ENCODE measurements at regions not wholly inside any gene's neighbourhood (a gene's known extent, or its start where the extent isn't known, plus 50 kb on each side); places are given as distances from the start of the nearest gene placed in this dataset.
"Not testable (repeated sequence)": the region's sequence is repeated elsewhere in the genome, so short reads cannot be mapped to it uniquely, and the experiment has no call there.

DNA sequence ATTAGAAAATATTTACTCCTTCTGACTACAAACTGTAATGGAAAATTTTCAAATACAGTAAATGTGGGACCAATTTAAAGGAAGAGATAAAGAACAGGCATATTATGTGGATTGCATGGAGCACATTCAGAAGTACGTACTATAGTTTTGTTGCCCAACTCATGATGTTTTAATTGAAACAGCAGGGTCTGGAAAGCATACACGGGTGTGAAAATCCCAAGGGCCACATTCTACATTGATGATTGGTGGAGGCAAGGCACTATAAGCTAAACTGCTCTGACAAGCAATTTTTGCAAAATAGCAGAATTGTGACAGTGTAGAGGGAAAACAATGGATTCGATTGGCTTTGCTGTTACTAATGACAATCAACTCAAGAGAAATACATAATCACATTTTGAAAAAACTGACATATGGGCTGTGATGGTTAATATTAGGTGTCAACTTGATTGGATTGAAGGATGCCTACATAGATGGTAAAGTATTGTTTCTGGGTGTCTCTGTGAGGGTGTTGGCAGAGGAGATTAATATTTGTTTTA is 458.6 kb downstream of the PYDC2 start:
- ATAC-seq (ENCODE audit: insufficient read depth, low FRiP score) = no peak
- DNase-seq = no peak
- no peak for TF ChIP-seq CTCF (IDR thresholded peaks at IDR 0.05; ENCODE audit: control extremely low read depth, extremely low read depth)

DNA sequence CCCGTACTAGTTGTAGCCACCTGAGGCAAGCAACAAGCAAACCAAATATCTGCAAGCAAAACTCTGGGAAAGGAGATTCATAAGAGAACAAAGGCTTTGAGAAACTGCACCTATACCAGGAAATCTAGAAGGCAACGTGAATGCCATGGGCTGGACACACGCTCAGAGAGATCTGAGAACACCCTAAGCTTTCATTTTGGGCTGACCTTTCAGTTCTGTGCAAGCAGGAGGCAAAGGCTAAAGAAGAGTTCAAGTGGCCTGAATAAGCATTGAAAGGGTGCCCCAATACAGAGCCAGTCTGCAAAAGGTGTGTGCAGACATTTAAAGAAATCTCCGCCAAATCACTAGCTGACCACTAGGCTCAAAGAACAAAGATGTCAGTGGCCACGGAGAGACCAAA is 461.6 kb downstream of the PYDC2 start:
- Histone ChIP-seq H3K9me3 (ENCODE audit: control insufficient read depth in 4 of 4, insufficient read depth in 3 of 4, low read length in 3 of 4) (no peaks in the 10 kb centered on the region), H3K27me3 (ENCODE audit: control insufficient read depth in 3 of 3, insufficient read depth in 3 of 3, low read length in 2 of 3) (no peaks in the 10 kb centered on the region), H3K36me3 (ENCODE audit: control insufficient read depth in 4 of 4, insufficient read depth in 4 of 4, low read length in 4 of 4) (no peaks in the 10 kb centered on the region), H3K27ac (ENCODE audit: low read depth in 1 of 2, low read length in 1 of 2) (no peak overlapping the region), H3K9ac (ENCODE audit: insufficient read depth in 1 of 2, low read length in 2 of 2) (no peak overlapping the region), H3K4me3 (no peak overlapping the region), H3K4me1 (ENCODE audit: control insufficient read depth in 5 of 5, insufficient read depth in 5 of 5, low read length in 5 of 5) (no peaks in the 10 kb centered on the region)
- WGBS, 2 donors = 80 to 83% methylated on average over 5 of the region's 5 CpGs
- no peak for DNase-seq
- no peak for TF ChIP-seq CTCF (IDR thresholded peaks at IDR 0.05; ENCODE audit: control extremely low read depth, extremely low read depth)
- ATAC-seq (ENCODE audit: insufficient read depth, low FRiP score) = no peak

More for the DNA sequence above, 458.6 kb downstream of the PYDC2 start:
- H3K36me3 ChIP-seq (ENCODE audit: control insufficient read depth in 4 of 4, insufficient read depth in 4 of 4, low read length in 4 of 4) = no peaks in the 10 kb centered on the region
- WGBS, 2 donors = 71 to 80% methylated on average over 3 of the region's 3 CpGs
- no peak overlapping the region for H3K27ac ChIP-seq (ENCODE audit: low read depth in 1 of 2, low read length in 1 of 2)
- H3K9me3 ChIP-seq (ENCODE audit: control insufficient read depth in 4 of 4, insufficient read depth in 3 of 4, low read length in 3 of 4) = no peaks in the 10 kb centered on the region
- no peaks in the 10 kb centered on the region for H3K27me3 ChIP-seq (ENCODE audit: control insufficient read depth in 3 of 3, insufficient read depth in 3 of 3, low read length in 2 of 3)
- no peak overlapping the region for H3K9ac ChIP-seq (ENCODE audit: insufficient read depth in 1 of 2, low read length in 2 of 2)
- H3K4me3 ChIP-seq = no peak overlapping the region
- no peaks in the 10 kb centered on the region for H3K4me1 ChIP-seq (ENCODE audit: control insufficient read depth in 5 of 5, insufficient read depth in 5 of 5, low read length in 5 of 5)

- H3K27ac ChIP-seq (ENCODE audit: low read depth in 1 of 2, low read length in 1 of 2); H3K9me3 ChIP-seq (ENCODE audit: control insufficient read depth in 4 of 4, insufficient read depth in 3 of 4, low read length in 3 of 4); ATAC-seq (ENCODE audit: insufficient read depth, low FRiP score); H3K36me3 ChIP-seq (ENCODE audit: control insufficient read depth in 4 of 4, insufficient read depth in 4 of 4, low read length in 4 of 4); DNase-seq; H3K27me3 ChIP-seq (ENCODE audit: control insufficient read depth in 3 of 3, insufficient read depth in 3 of 3, low read length in 2 of 3); H3K4me1 ChIP-seq (ENCODE audit: control insufficient read depth in 5 of 5, insufficient read depth in 5 of 5, low read length in 5 of 5); H3K9ac ChIP-seq (ENCODE audit: insufficient read depth in 1 of 2, low read length in 2 of 2); H3K4me3 ChIP-seq: not testable (repeated sequence)
- WGBS, 2 donors = 76 to 87% methylated on average over 8 of the region's 8 CpGs
Observed at GRCh38 chr3:191927183-191927817, 466.3 kb downstream of the PYDC2 start.

- H3K4me3 ChIP-seq; ATAC-seq (ENCODE audit: insufficient read depth, low FRiP score); H3K9ac ChIP-seq (ENCODE audit: insufficient read depth in 1 of 2, low read length in 2 of 2); H3K27ac ChIP-seq (ENCODE audit: low read depth in 1 of 2, low read length in 1 of 2); H3K36me3 ChIP-seq (ENCODE audit: control insufficient read depth in 4 of 4, insufficient read depth in 4 of 4, low read length in 4 of 4); DNase-seq; H3K27me3 ChIP-seq (ENCODE audit: control insufficient read depth in 3 of 3, insufficient read depth in 3 of 3, low read length in 2 of 3); H3K4me1 ChIP-seq (ENCODE audit: control insufficient read depth in 5 of 5, insufficient read depth in 5 of 5, low read length in 5 of 5); H3K9me3 ChIP-seq (ENCODE audit: control insufficient read depth in 4 of 4, insufficient read depth in 3 of 4, low read length in 3 of 4): not testable (repeated sequence)
- 85 to 95% methylated on average over 6 of the region's 6 CpGs for WGBS, 2 donors
Observed at GRCh38 chr3:191927998-191928397, 467.0 kb downstream of the PYDC2 start.
